SK-N-MC (cell line): ENCODE measurements at regions not wholly inside any gene's neighbourhood (a gene's known extent, or its start where the extent isn't known, plus 50 kb on each side); places are given as distances from the start of the nearest gene placed in this dataset.

Source experiments
- DNase-seq: peaks from one replicate; pipeline ENCODE4 v3.0.0-alpha.2; 2011; ENCODE audit warnings: low read depth, low spot score
- H3K27ac ChIP-seq: fragments of 200-600 bp; sonication (generic); 2 replicates; pipeline ENCODE4 v1.5.1; 2016; ENCODE audit warnings: mixed run types
- H3K36me3 ChIP-seq: fragments of 200-600 bp; sonication (generic); 2 replicates; pipeline ENCODE4 v1.6.1; 2017; ENCODE audit warnings: antibody characterized with exemption, low read length, mixed read lengths; ENCODE audit not compliant: insufficient read depth
- H3K4me3 ChIP-seq: fragments of 200-600 bp; sonication (generic); 2 replicates; pipeline ENCODE4 v1.5.1; 2016
- H3K9ac ChIP-seq: fragments of 200-600 bp; sonication (generic); 2 replicates; pipeline ENCODE4 v1.8.0; 2017; ENCODE audit warnings: mixed run types, mixed read lengths; ENCODE audit not compliant: insufficient read length
- H3K9me3 ChIP-seq: fragments of 200-600 bp; sonication (generic); 2 replicates; pipeline ENCODE4 v1.6.1; 2017; ENCODE audit warnings: low read depth, mild to moderate bottlenecking, antibody characterized with exemption, low read length, moderate library complexity, mixed read lengths
- EZH2 ChIP-seq: fragments of 200-600 bp; sonication (generic); IDR thresholded peaks from one replicate; pipeline ENCODE4 v1.6.1; 2017; ENCODE audit warnings: antibody characterized with exemption
- FOXP2 ChIP-seq: optimal IDR thresholded peaks from 2 replicates; pipeline ENCODE3; 2011; ENCODE audit warnings: mild to moderate bottlenecking, moderate library complexity; ENCODE audit not compliant: insufficient read depth; ENCODE audit errors: extremely low read length, control extremely low read depth
- POLR2AphosphoS5 ChIP-seq: IDR thresholded peaks from 2 replicates; pipeline ENCODE4 v1.6.1; 2012; ENCODE audit warnings: mild to moderate bottlenecking, low read depth, low read length, borderline replicate concordance

GRCh38 chr19:29454109-29454508 is 71.7 kb upstream of the VSTM2B start:
- no peak overlapping the region for H3K27ac ChIP-seq
- TF ChIP-seq EZH2, result no peak
- TF ChIP-seq FOXP2, result no peak
- no peak for TF ChIP-seq POLR2AphosphoS5
- H3K9me3 ChIP-seq, result no peaks in the 10 kb centered on the region
- H3K9ac ChIP-seq, result no peak overlapping the region
- H3K36me3 ChIP-seq, result no peaks in the 10 kb centered on the region
- H3K4me3 ChIP-seq, result no peak overlapping the region
- no peak for DNase-seq

DNA sequence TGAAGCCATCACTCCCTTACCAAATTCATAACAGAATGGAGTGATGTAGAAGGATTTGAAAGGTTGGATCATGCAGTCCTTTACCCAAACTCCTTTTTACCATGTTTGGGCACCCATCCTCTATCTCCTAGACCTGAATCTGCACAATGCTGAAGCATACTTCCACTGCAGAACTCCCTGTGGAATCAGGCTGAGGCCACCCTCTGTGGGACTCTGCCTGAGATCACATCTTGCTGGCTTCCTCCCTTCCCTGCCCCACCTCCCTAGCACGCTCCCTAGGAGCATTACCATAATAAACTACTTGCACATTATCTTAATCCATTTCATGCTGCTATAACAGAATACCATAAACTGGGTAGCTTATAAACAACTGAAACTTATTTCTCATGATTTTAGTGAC is 68.4 kb upstream of the VSTM2B start:
- DNase-seq, result no peak
- no peak for TF ChIP-seq EZH2
- no peak for TF ChIP-seq FOXP2
- no peak for TF ChIP-seq POLR2AphosphoS5
- Histone ChIP-seq H3K9ac (no peak overlapping the region), H3K9me3 (no peaks in the 10 kb centered on the region), H3K27ac (no peak overlapping the region), H3K4me3 (no peak overlapping the region), H3K36me3 (no peaks in the 10 kb centered on the region)

DNA sequence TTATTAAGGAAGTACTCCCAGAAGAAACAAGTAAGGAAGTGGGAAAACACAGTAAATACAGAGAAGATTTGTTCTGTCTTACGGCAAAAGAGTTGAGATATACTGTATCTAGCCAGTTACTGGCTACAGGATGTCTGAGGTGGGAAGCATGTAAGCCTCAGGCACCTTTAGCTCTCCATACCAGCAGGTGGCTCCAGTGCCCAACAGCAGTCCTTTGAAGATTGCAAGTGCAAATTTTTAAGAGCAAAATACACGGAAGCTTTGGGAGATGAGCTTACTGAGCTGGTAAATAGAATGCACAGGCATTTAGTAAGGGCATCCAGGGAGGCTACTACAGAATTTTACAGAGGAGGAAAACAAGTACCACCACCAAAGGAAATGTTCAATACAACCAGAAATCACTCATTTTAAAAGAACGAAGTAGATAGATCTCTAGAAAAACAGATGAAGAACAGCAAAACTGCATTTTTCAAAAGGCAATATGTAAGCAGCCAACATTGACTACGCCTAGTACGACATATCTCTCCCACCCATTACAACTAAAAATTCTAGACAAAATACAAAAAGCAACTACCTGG is 57.9 kb upstream of the VSTM2B start:
- Histone ChIP-seq H3K36me3 (no peaks in the 10 kb centered on the region), H3K27ac (no peak overlapping the region), H3K9ac (no peak overlapping the region), H3K9me3 (no peaks in the 10 kb centered on the region), H3K4me3 (no peak overlapping the region)
- no peak for TF ChIP-seq POLR2AphosphoS5
- no peak for TF ChIP-seq FOXP2
- TF ChIP-seq EZH2, result no peak
- no peak for DNase-seq

DNA sequence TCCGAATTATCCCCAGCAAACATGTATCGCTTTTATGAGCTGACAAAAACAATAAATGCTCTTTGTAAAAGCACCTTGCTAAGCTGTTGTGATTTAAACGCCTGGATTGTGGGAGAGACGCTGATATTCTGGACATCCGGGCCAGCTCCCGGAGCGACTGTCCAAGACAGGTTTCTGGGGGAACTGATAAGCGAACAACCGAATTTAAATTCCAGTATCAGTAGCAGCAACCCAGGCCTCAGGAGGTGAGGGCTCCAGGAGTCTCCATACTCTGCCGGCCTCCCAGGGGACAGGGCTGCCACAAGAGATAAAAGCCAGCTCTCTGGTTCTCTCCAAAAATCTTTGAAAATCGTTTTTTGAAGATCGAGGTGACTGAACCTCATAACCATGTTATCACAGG is 50.3 kb upstream of the VSTM2B start:
- H3K36me3 ChIP-seq, result no peaks in the 10 kb centered on the region
- H3K27ac ChIP-seq, result no peak overlapping the region
- H3K4me3 ChIP-seq, result no peak overlapping the region
- H3K9ac ChIP-seq, result no peak overlapping the region
- no peak for DNase-seq
- TF ChIP-seq EZH2 (no peak), POLR2AphosphoS5 (no peak), FOXP2 (no peak)
- H3K9me3 ChIP-seq, result no peaks in the 10 kb centered on the region
